ENCODE measurements at regions not wholly inside any gene's neighbourhood (a gene's known extent, or its start where the extent isn't known, plus 50 kb on each side); places are given as distances from the start of the nearest gene placed in this dataset.

- Histone ChIP-seq H3K27me3 (ENCODE audit: control insufficient read depth in 2 of 2, insufficient read depth in 2 of 2, low read length in 2 of 2) (no peaks in the 10 kb centered on the region), H3K4me1 (ENCODE audit: control insufficient read depth in 1 of 2, insufficient read depth in 2 of 2, low read length in 2 of 2) (peaks cover 9 to 18% of the 10 kb centered on the region in 2 donors), H3K4me2 (replicated peaks; ENCODE audit: extremely low read depth, low read length, poor library complexity, severe bottlenecking) (no peak overlapping the region), H3K9me3 (replicated peaks in 1 of 2; ENCODE audit: control insufficient read depth in 1 of 2, insufficient read depth in 1 of 2, low read length in 2 of 2) (no peaks in the 10 kb centered on the region), H3K27ac (ENCODE audit: low read depth in 1 of 2, low read length in 2 of 2) (no peak overlapping the region), H2AFZ (ENCODE audit: insufficient read depth, low read depth, low read length, poor library complexity, severe bottlenecking) (no peak overlapping the region), H3K79me2 (ENCODE audit: insufficient read depth, low read length) (no peaks in the 10 kb centered on the region), H4K20me1 (ENCODE audit: insufficient read depth, low read length) (no peaks in the 10 kb centered on the region), H3K4me3 (replicated peaks in 1 of 3; ENCODE audit: low read depth in 2 of 3, low read length in 3 of 3) (no peak overlapping the region), H3K9ac (ENCODE audit: insufficient read depth, low read length, poor library complexity, severe bottlenecking) (no peak overlapping the region), H3K36me3 (replicated peaks in 1 of 2; ENCODE audit: control insufficient read depth in 1 of 2, insufficient read depth in 2 of 2, low read length in 2 of 2) (no peaks in the 10 kb centered on the region)
- no peak overlapping the region for H3K27ac Mint-ChIP-seq
- H3K9me3 Mint-ChIP-seq, result no peaks in the 10 kb centered on the region
- no peak overlapping the region for H3K4me3 Mint-ChIP-seq
- H3K36me3 Mint-ChIP-seq, result no peaks in the 10 kb centered on the region
- TF ChIP-seq, protein P1, sequence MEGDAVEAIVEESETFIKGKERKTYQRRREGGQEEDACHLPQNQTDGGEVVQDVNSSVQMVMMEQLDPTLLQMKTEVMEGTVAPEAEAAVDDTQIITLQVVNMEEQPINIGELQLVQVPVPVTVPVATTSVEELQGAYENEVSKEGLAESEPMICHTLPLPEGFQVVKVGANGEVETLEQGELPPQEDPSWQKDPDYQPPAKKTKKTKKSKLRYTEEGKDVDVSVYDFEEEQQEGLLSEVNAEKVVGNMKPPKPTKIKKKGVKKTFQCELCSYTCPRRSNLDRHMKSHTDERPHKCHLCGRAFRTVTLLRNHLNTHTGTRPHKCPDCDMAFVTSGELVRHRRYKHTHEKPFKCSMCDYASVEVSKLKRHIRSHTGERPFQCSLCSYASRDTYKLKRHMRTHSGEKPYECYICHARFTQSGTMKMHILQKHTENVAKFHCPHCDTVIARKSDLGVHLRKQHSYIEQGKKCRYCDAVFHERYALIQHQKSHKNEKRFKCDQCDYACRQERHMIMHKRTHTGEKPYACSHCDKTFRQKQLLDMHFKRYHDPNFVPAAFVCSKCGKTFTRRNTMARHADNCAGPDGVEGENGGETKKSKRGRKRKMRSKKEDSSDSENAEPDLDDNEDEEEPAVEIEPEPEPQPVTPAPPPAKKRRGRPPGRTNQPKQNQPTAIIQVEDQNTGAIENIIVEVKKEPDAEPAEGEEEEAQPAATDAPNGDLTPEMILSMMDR (IDR thresholded peaks at IDR 0.05), result no peak
- peaks cover 1 to 2% (median 2%) of the 10 kb centered on the region in 3 donors for H3K27me3 Mint-ChIP-seq (ENCODE audit: low read depth in 3 of 3)
- intact Hi-C loops (cut with micrococcal nuclease), result no loop called here
- no peak for DNase-seq
- peaks cover 15% of the 10 kb centered on the region for H3K4me1 Mint-ChIP-seq
- 89% methylated on average over 2 of the region's 4 CpGs for WGBS (ENCODE audit: insufficient coverage)
Observed at GRCh38 chr5:56352808-56353590, 119.9 kb upstream of the ANKRD55 start.

GRCh38 chr5:56350597-56351170 lies 117.6 kb upstream of the ANKRD55 start:
- H3K4me2 ChIP-seq (replicated peaks; ENCODE audit: extremely low read depth, low read length, poor library complexity, severe bottlenecking), result no peak overlapping the region
- H3K79me2 ChIP-seq (ENCODE audit: insufficient read depth, low read length), result no peaks in the 10 kb centered on the region
- no peaks in the 10 kb centered on the region for H3K9me3 ChIP-seq (replicated peaks in 1 of 2; ENCODE audit: control insufficient read depth in 1 of 2, insufficient read depth in 1 of 2, low read length in 2 of 2)
- no peak overlapping the region for H3K27ac ChIP-seq (ENCODE audit: low read depth in 1 of 2, low read length in 2 of 2)
- no peaks in the 10 kb centered on the region for H3K36me3 ChIP-seq (replicated peaks in 1 of 2; ENCODE audit: control insufficient read depth in 1 of 2, insufficient read depth in 2 of 2, low read length in 2 of 2)
- no peak overlapping the region for H2AFZ ChIP-seq (ENCODE audit: insufficient read depth, low read depth, low read length, poor library complexity, severe bottlenecking)
- H3K4me1 Mint-ChIP-seq, result peaks cover 27% of the 10 kb centered on the region
- intact Hi-C loops (cut with micrococcal nuclease), result no loop called here
- no peaks in the 10 kb centered on the region for H3K27me3 ChIP-seq (ENCODE audit: control insufficient read depth in 2 of 2, insufficient read depth in 2 of 2, low read length in 2 of 2)
- no peaks in the 10 kb centered on the region for H4K20me1 ChIP-seq (ENCODE audit: insufficient read depth, low read length)
- H3K9me3 Mint-ChIP-seq, result peaks cover 0 to 5% (median 0%) of the 10 kb centered on the region in 7 donors
- peak overlapping the region in 1 of 7 donors; percentile 70 for H3K27ac Mint-ChIP-seq
- H3K36me3 Mint-ChIP-seq, result no peaks in the 10 kb centered on the region
- no peak overlapping the region for H3K4me3 ChIP-seq (replicated peaks in 1 of 3; ENCODE audit: low read depth in 2 of 3, low read length in 3 of 3)
- H3K9ac ChIP-seq (ENCODE audit: insufficient read depth, low read length, poor library complexity, severe bottlenecking), result no peak overlapping the region
- TF ChIP-seq, protein P1 (IDR thresholded peaks at IDR 0.05), result no peak
- H3K27me3 Mint-ChIP-seq (ENCODE audit: low read depth in 3 of 3), result peaks cover 0 to 2% (median 2%) of the 10 kb centered on the region in 3 donors
- H3K4me3 Mint-ChIP-seq, result no peak overlapping the region
- 73% methylated on average over 4 of the region's 5 CpGs for WGBS (ENCODE audit: insufficient coverage)
- H3K4me1 ChIP-seq (ENCODE audit: control insufficient read depth in 1 of 2, insufficient read depth in 2 of 2, low read length in 2 of 2), result peaks cover 20 to 31% of the 10 kb centered on the region in 2 donors
- peak in 2 of 3 donors; percentile 38 to 78 for DNase-seq
